HT1080 (cell line): ENCODE measurements at regions not wholly inside any gene's neighbourhood (a gene's known extent, or its start where the extent isn't known, plus 50 kb on each side); places are given as distances from the start of the nearest gene placed in this dataset.
"Not testable (repeated sequence)": the region's sequence is repeated elsewhere in the genome, so short reads cannot be mapped to it uniquely, and the experiment has no call there.

ENCODE experiments used
- DNase-seq: peaks from one replicate; pipeline ENCODE4 v3.0.0-alpha.2; 2015; ENCODE audit warnings: low read depth

- no peak for DNase-seq
Measured at GRCh38 chr10:43939939-43940820, 291.5 kb upstream of the ZNF32 start.

DNA sequence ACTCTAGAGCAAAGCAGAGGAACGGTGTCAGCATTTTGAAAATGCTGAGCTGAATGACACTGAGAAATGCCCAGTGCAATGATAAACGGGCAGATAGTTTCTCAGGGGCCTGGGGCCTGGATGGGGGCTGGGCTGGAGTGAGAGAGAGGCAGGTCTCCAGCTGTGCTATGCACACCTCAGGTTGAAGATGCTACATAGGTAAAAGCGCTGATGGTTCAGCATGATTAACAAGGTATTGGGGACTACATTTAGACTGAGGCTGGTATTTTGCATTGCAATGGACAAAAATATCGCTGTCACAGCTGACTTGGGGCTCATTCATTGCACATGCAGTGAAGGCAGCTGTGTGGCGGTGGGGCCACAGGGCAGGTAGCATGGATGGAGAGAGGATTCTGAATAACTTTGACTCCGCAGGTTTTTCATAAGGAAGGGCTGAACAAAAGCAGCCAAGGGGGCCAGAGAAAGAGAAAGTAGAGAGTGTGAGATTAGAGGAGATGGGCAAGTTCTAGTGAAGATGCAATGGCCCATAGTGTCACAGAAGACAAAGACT, 290.8 kb upstream of the ZNF32 start:
- no peak for DNase-seq

DNA sequence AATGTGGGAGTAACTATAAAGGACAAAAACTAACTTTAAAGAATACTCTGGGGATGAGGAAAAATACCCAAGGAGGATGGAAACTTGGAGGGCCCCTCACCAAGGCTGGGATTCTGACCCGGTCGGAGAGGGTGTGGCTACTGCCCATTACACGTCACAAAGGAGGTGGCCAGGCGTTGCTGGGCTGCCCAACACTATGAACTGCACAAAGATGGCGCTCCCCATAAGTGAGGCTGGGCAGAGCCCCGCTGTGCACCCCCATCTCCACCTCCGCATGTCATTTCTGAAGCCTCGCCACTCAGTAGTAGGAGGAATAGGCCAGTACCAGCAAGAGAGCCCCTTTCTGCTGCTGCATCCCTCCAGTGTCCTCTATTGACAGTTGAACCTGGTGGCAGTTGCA, 290.1 kb upstream of the ZNF32 start:
- no peak for DNase-seq

GRCh38 chr10:43931308-43931930, 282.7 kb upstream of the ZNF32 start:
- peak; percentile 40 for DNase-seq

DNA sequence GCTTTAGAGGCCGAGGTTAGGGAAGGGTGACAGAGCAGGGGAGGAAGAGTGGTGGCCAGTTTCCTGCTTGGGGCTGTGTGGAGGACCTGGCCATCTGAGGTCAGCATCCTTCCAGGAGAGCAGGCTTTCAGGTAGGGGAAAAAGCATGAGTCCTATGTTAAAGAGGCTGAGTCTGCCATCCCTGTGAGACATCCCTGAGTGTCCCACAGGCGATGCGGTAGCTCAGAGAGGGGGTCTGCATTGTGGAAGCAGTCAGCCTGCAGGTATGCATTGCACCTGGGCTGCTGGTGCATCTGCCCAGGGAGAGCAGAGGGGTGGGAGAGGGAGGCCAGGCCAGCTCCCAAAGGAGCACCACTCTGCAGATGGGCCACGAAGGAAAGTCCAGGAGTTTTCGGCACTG, 282.1 kb upstream of the ZNF32 start:
- DNase-seq: no peak

GRCh38 chr10:43930243-43930642, 281.6 kb upstream of the ZNF32 start:
- no peak for DNase-seq

DNA sequence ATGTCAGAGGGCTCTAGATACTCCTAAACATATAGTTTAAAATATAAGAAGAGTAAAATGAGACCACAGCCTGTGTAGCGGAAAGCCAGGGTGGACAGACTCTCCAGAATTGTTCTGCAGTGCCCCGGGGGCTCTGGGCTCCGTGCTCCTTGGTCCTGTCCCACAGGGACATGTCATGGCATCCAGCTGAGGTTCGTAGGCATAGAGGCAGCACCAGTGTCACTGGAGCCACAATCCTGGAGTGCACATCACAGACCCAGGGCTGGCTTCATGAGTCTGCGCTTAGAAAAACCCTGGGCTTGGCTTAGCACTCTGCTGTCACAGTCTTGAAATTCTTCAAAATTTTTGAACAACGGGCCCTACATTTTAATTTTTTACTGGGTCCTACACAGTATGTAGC, 280.4 kb upstream of the ZNF32 start:
- no peak for DNase-seq

GRCh38 chr10:43928425-43928968, 279.8 kb upstream of the ZNF32 start:
- no peak for DNase-seq

DNA sequence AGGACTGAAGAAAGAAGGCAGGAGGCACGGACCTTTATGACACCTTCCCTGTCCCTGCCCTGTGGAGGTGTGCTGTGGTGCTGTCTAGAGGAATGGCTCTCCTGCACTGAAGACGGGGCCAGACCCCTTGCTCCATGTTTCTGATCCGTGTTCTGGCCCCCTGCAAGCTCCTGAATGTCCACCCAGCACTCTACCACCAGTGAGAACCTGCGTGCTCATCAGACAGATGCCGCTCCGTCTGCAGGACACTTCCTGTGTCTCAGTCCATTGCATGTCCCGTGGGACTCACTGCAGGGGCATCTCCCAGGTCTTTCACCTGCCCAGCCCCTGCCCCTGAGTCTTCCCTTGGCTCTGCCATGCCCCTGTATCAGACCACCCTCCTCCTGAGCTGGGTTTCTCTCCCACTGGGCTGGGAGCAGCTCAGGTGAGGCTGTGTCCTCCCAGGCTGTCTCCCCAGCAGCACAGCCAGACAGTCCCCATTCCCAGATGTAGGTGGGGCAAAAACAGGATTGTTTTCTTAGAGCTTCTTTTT, 278.3 kb upstream of the ZNF32 start:
- no peak for DNase-seq

GRCh38 chr10:43926371-43926770, 277.7 kb upstream of the ZNF32 start:
- no peak for DNase-seq

- DNase-seq: no peak
Measured at GRCh38 chr10:43925793-43926192, 277.1 kb upstream of the ZNF32 start.

- DNase-seq: no peak
Measured at GRCh38 chr10:43923328-43923727, 274.6 kb upstream of the ZNF32 start.

DNA sequence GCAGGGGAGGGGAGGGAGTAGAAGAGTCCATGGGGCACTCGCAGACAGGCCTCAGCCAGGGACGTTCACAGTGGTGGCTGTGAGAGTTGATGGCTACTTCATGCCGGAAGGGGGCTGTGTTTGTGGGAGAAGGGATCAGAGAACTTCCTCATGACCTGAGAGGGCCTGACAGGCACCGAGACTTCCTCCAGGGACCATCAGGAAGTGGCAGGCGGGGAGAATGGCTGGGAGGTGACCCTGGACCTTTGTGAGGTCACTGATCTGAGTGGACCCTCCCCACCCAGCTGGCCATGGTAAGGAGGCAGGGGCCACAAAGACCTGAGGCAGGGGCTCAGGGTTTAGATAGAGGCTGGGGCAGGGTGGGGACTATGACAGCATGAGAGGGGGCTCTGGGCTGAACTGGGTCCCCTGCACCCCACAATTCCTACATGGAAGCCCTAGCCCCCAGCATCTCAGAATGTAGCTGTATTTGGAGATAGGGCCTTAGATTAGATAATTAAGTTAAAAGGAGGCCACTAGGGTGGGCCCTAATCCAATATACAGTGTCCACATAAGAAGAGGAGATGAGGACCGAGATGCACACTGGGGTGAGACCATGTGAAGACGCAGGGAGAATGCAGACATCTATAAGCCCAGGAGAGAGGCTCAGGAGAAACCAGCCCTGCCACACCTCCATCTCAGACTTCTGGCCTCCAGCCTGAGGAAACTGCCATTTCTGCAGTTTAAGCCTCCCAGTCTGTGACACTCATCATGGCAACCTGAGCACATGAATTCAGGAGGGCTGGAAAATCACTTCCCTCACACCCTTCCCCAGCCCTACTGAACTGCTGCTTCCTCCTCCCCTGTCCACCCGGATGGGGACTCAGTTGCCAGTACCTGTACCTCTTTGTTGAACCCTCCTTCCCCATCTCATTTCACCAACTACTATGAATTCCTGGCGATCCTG, 273.9 kb upstream of the ZNF32 start:
- DNase-seq: no peak

- no peak for DNase-seq
Measured at GRCh38 chr10:43921881-43922280, 273.2 kb upstream of the ZNF32 start.

DNA sequence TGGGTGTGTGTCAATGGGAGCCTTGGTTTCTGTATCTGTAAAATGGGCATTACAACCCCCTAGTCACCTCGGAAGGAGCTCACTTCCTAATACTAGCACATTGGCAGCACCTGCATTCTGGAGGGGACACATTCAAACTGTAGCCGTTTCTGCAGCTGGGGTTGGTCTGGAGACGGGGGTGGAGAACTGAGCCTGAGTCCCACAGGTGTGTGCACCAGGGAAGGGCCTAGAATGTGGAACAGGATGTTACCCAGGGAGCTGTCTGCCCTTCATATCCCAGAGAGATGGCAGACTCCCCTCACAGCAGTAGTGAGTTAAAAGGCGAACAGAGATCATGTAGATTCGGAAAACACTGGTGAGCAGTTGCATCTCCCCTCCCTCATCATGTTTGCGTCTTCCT, 272.8 kb upstream of the ZNF32 start:
- DNase-seq: no peak

GRCh38 chr10:43920236-43920758, 271.6 kb upstream of the ZNF32 start:
- not testable (repeated sequence) for DNase-seq

GRCh38 chr10:43913676-43914235, 265.1 kb upstream of the ZNF32 start:
- no peak for DNase-seq

GRCh38 chr10:43912469-43912868, 263.8 kb upstream of the ZNF32 start:
- no peak for DNase-seq

DNA sequence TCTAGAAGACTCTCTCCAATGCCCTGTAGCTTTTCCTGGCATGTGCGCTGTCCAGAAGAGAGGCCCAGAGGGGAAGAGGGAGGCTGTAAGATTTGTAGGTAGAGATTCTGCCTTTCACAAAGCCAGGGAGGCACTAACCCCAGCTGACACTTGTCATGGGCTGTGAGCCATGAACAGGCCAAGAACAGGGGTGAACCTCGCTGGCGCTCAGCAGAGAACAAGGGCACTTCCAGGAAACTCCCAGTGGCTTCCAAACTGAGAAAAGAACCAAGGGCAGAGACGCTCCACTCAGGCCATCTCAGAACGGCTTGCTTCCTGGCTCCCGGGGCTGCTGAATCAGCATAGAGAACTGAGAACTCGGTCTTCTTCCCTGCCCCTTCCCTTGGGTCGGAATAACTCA, 257.8 kb upstream of the ZNF32 start:
- no peak for DNase-seq

DNA sequence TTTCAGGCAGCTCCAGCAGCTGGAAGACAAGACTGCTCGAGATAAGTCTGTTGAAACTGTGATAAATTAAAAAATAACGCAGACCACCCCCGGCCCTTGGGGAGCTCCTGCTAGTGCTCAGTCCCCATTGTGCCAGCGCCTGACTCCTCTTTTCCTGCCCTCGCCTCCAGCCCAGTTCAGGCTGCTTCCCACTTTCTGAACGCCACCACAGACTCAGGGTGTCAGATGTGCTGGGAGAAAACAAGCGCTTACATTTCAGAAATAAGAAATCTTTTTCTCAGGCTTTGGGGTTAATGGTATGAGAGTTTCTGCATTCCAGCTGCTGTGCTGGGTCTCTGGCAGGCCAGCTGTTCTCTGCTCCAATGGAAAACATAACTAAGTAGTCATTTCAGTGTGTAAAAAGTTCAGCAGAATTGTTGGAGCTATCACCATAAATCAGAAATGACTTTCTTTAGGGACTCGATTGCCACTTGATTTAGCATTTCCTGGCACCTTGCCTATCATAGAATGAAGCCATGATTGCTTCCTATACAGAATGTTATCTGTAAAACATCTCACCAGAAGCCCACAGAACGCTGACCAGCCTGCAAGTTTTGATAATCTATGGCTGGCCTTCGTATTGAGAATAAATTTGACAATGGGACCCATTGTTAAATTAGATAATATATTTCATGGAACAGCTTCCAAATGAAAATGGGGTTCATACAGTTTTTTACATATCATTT, 257.0 kb upstream of the ZNF32 start:
- DNase-seq: no peak
